Liver (tissue), 3 donors: ENCODE measurements at regions not wholly inside any gene's neighbourhood (a gene's known extent, or its start where the extent isn't known, plus 50 kb on each side); places are given as distances from the start of the nearest gene placed in this dataset.

Experiments
- EGR1 ChIP-seq, 2 donors: IDR thresholded peaks; 2 replicates each; pipeline ENCODE4 v1.6.1; 2016 to 2018; ENCODE audit warnings: antibody characterized with exemption in 2 of 2, low read depth in 2 of 2
- GABPA ChIP-seq, 2 donors: IDR thresholded peaks in 1 of 2; conservative IDR thresholded peaks in 1 of 2; 2 replicates each; pipeline ENCODE4 v1.6.1; 2016; ENCODE audit warnings: antibody characterized with exemption in 2 of 2, mild to moderate bottlenecking in 1 of 2, moderate library complexity in 1 of 2
- MAX ChIP-seq: IDR thresholded peaks from 2 replicates; pipeline ENCODE4 v1.6.1; 2016; ENCODE audit warnings: antibody characterized with exemption
- SP1 ChIP-seq: IDR thresholded peaks from 2 replicates; pipeline ENCODE4 v1.6.1; 2018; ENCODE audit warnings: antibody characterized with exemption, mild to moderate bottlenecking
- TAF1 ChIP-seq: conservative IDR thresholded peaks from 2 replicates; pipeline ENCODE4 v1.6.1; 2016; ENCODE audit warnings: antibody characterized with exemption, mild to moderate bottlenecking
- TF ChIP-seq, protein P1 (sequence below): fragments of 150-350 bp; IDR thresholded peaks from 2 replicates; pipeline ENCODE4 v1.5.1; 2017; ENCODE audit warnings: improper control_type of control experiment, low read depth, low read length; ENCODE audit not compliant: missing input control
- donor health status: healthy.
- donor health status: healthy.

GRCh38 chr15:94855018-94855408, 623.7 kb downstream of the MCTP2 start:
- TF ChIP-seq, protein P1, sequence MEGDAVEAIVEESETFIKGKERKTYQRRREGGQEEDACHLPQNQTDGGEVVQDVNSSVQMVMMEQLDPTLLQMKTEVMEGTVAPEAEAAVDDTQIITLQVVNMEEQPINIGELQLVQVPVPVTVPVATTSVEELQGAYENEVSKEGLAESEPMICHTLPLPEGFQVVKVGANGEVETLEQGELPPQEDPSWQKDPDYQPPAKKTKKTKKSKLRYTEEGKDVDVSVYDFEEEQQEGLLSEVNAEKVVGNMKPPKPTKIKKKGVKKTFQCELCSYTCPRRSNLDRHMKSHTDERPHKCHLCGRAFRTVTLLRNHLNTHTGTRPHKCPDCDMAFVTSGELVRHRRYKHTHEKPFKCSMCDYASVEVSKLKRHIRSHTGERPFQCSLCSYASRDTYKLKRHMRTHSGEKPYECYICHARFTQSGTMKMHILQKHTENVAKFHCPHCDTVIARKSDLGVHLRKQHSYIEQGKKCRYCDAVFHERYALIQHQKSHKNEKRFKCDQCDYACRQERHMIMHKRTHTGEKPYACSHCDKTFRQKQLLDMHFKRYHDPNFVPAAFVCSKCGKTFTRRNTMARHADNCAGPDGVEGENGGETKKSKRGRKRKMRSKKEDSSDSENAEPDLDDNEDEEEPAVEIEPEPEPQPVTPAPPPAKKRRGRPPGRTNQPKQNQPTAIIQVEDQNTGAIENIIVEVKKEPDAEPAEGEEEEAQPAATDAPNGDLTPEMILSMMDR, result no peak
- TF ChIP-seq GABPA (IDR thresholded peaks at IDR 0.05 in 1 of 2, conservative IDR thresholded peaks at IDR 0.05 in 1 of 2), result no peak
- no peak for TF ChIP-seq TAF1
- TF ChIP-seq MAX, result no peak
- no peak for TF ChIP-seq EGR1 (IDR thresholded peaks at IDR 0.05; ENCODE audit: low read depth in 2 of 2)
- no peak for TF ChIP-seq SP1
